ENCODE measurements at regions not wholly inside any gene's neighbourhood (a gene's known extent, or its start where the extent isn't known, plus 50 kb on each side); places are given as distances from the start of the nearest gene placed in this dataset.

DNA sequence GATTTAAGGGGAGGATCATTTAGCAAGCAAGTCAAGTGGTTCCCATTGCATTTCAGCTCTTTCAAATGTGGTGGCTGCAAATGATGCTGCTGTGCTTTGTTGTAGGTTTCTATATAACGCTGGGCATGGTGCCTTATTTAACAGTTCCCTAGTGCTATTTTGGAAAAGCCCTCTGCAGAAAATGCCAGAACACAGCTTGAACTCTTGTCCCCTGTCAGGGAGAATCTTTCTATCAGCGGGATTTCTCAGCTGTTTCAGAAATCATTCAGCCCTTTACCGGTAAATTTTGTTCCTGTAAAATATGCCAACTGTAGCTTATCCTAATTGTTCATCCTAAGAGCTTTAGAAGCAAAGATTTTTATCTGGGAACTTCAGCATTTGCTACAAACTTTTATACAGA, 77.8 kb upstream of the DTNA start:
- TF ChIP-seq, protein P1, sequence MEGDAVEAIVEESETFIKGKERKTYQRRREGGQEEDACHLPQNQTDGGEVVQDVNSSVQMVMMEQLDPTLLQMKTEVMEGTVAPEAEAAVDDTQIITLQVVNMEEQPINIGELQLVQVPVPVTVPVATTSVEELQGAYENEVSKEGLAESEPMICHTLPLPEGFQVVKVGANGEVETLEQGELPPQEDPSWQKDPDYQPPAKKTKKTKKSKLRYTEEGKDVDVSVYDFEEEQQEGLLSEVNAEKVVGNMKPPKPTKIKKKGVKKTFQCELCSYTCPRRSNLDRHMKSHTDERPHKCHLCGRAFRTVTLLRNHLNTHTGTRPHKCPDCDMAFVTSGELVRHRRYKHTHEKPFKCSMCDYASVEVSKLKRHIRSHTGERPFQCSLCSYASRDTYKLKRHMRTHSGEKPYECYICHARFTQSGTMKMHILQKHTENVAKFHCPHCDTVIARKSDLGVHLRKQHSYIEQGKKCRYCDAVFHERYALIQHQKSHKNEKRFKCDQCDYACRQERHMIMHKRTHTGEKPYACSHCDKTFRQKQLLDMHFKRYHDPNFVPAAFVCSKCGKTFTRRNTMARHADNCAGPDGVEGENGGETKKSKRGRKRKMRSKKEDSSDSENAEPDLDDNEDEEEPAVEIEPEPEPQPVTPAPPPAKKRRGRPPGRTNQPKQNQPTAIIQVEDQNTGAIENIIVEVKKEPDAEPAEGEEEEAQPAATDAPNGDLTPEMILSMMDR (IDR thresholded peaks at IDR 0.05) = no peak
- no peak for TF ChIP-seq POLR2AphosphoS5 (IDR thresholded peaks at IDR 0.05; ENCODE audit: insufficient read depth in 1 of 2, low read depth in 1 of 2)
